ENCODE measurements at regions not wholly inside any gene's neighbourhood (a gene's known extent, or its start where the extent isn't known, plus 50 kb on each side); places are given as distances from the start of the nearest gene placed in this dataset.

GRCh38 chr9:4389755-4390154 is 89.9 kb upstream of the GLIS3 start:
- Histone ChIP-seq H3K9me3 (ENCODE audit: low read length) (no peaks in the 10 kb centered on the region), H4K20me1 (ENCODE audit: insufficient read depth, low read length) (no peaks in the 10 kb centered on the region), H2AFZ (ENCODE audit: low read length) (no peak overlapping the region), H3K9me2 (ENCODE audit: low read depth, low read length) (no peaks in the 10 kb centered on the region), H3K4me2 (ENCODE audit: low read length) (no peak overlapping the region), H3K27ac (ENCODE audit: low read depth, low read length, poor library complexity, severe bottlenecking) (no peak overlapping the region), H3K27me3 (ENCODE audit: insufficient read depth, low read length) (no peaks in the 10 kb centered on the region), H3K79me2 (ENCODE audit: insufficient read depth, low read length) (no peaks in the 10 kb centered on the region), H3K36me3 (ENCODE audit: insufficient read depth, low read length) (no peaks in the 10 kb centered on the region), H3K4me3 (ENCODE audit: low read depth, low read length, poor library complexity, severe bottlenecking) (no peak overlapping the region), H3K4me1 (ENCODE audit: insufficient read depth, low read length, severe bottlenecking) (no peaks in the 10 kb centered on the region), H3K9ac (ENCODE audit: low read length) (no peak overlapping the region), H3F3A (ENCODE audit: insufficient read depth, low read length) (no peaks in the 10 kb centered on the region)
- no peak for TF ChIP-seq CTCF (IDR thresholded peaks at IDR 0.05; ENCODE audit: low read length)
- no peak for TF ChIP-seq EZH2 (IDR thresholded peaks at IDR 0.05; ENCODE audit: borderline replicate concordance, low read length)

DNA sequence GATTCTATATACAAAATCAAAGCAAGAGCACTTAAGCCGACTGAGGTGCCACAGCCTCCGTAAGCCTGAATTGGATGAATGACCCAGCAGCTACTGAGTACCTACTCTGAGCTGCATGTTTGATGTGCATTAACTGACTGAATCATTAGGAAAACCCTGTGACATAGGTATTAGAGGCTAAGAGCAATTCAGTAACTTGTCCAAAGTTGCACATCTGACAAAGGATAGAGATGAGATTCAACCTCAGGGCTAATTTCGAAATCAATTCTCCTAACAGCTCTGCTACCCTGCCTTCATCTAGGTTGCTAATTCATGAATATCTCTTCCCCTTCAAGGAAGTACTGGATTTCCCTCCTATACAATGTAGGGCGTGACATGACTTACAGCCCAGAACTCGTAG is 89.1 kb upstream of the GLIS3 start:
- no peaks in the 10 kb centered on the region for H3K9me3 ChIP-seq (ENCODE audit: low read length)
- H3K4me1 ChIP-seq (ENCODE audit: insufficient read depth, low read length, severe bottlenecking) = no peaks in the 10 kb centered on the region
- no peak for TF ChIP-seq CTCF (IDR thresholded peaks at IDR 0.05; ENCODE audit: low read length)
- TF ChIP-seq EZH2 (IDR thresholded peaks at IDR 0.05; ENCODE audit: borderline replicate concordance, low read length) = no peak
- no peak overlapping the region for H3K9ac ChIP-seq (ENCODE audit: low read length)
- H3K36me3 ChIP-seq (ENCODE audit: insufficient read depth, low read length) = no peaks in the 10 kb centered on the region
- no peak overlapping the region for H3K4me2 ChIP-seq (ENCODE audit: low read length)
- H3K27me3 ChIP-seq (ENCODE audit: insufficient read depth, low read length) = no peaks in the 10 kb centered on the region
- H3K9me2 ChIP-seq (ENCODE audit: low read depth, low read length) = no peaks in the 10 kb centered on the region
- H3K79me2 ChIP-seq (ENCODE audit: insufficient read depth, low read length) = no peaks in the 10 kb centered on the region
- H3F3A ChIP-seq (ENCODE audit: insufficient read depth, low read length) = no peaks in the 10 kb centered on the region
- H4K20me1 ChIP-seq (ENCODE audit: insufficient read depth, low read length) = no peaks in the 10 kb centered on the region
- H2AFZ ChIP-seq (ENCODE audit: low read length) = no peak overlapping the region
- H3K27ac ChIP-seq (ENCODE audit: low read depth, low read length, poor library complexity, severe bottlenecking) = no peak overlapping the region
- H3K4me3 ChIP-seq (ENCODE audit: low read depth, low read length, poor library complexity, severe bottlenecking) = no peak overlapping the region

DNA sequence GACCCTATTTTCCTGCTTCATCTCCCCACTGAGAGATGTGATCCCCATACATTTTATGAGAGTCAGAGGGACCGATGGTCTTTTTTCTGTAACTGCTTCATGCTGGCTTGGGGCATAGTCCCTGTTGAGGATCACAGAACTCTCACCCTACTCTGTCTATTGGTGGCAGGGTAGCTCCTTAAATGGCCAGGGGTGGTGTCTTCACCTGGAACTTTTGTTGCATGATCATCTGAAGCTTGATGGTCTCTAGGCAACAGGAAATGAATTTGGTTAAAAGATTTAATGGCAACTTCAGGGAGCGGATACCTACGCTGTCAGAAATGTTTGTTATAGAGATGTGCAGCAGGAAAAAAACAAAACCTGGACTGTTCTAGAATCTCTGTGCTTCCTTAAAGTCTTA is 87.0 kb upstream of the GLIS3 start:
- Histone ChIP-seq H3K9me3 (ENCODE audit: low read length) (no peaks in the 10 kb centered on the region), H3K9ac (ENCODE audit: low read length) (no peak overlapping the region), H2AFZ (ENCODE audit: low read length) (no peak overlapping the region), H3F3A (ENCODE audit: insufficient read depth, low read length) (no peaks in the 10 kb centered on the region), H3K9me2 (ENCODE audit: low read depth, low read length) (no peaks in the 10 kb centered on the region), H3K27ac (ENCODE audit: low read depth, low read length, poor library complexity, severe bottlenecking) (no peak overlapping the region), H3K4me2 (ENCODE audit: low read length) (no peak overlapping the region), H3K4me3 (ENCODE audit: low read depth, low read length, poor library complexity, severe bottlenecking) (no peak overlapping the region), H3K79me2 (ENCODE audit: insufficient read depth, low read length) (no peaks in the 10 kb centered on the region), H3K27me3 (ENCODE audit: insufficient read depth, low read length) (no peaks in the 10 kb centered on the region), H4K20me1 (ENCODE audit: insufficient read depth, low read length) (no peaks in the 10 kb centered on the region), H3K36me3 (ENCODE audit: insufficient read depth, low read length) (no peaks in the 10 kb centered on the region), H3K4me1 (ENCODE audit: insufficient read depth, low read length, severe bottlenecking) (no peaks in the 10 kb centered on the region)
- TF ChIP-seq CTCF (IDR thresholded peaks at IDR 0.05; ENCODE audit: low read length) (peak; percentile 11; the same call in 1 of the 2 replicates), EZH2 (IDR thresholded peaks at IDR 0.05; ENCODE audit: borderline replicate concordance, low read length) (no peak)

Data from OCI-LY1 (cell line).